Liver (tissue), 8 donors: ENCODE measurements at regions not wholly inside any gene's neighbourhood (a gene's known extent, or its start where the extent isn't known, plus 50 kb on each side); places are given as distances from the start of the nearest gene placed in this dataset.

Experiments
- DNase-seq: peaks from one replicate; pipeline ENCODE4 v3.0.0-alpha.2; 2017; ENCODE audit warnings: low spot score
- H3K27ac ChIP-seq, 2 donors: one replicate each; pipeline ENCODE4 v1.7.0; 2013; ENCODE audit warnings: inconsistent platforms in 2 of 2, low read length in 2 of 2, control low read depth in 1 of 2, low read depth in 1 of 2, mild to moderate bottlenecking in 1 of 2
- H3K27me3 ChIP-seq, 4 donors: one replicate each; pipeline versions ENCODE4 v1.6.1 to v1.7.0; 2013; ENCODE audit warnings: low read length in 3 of 4, inconsistent platforms in 1 of 4, mild to moderate bottlenecking in 1 of 4, moderate library complexity in 1 of 4; ENCODE audit not compliant: control insufficient read depth in 4 of 4, insufficient read depth in 4 of 4
- H3K36me3 ChIP-seq, 4 donors: one replicate each; pipeline versions ENCODE4 v1.6.1 to v1.7.0; 2013; ENCODE audit warnings: low read length in 3 of 4, mild to moderate bottlenecking in 3 of 4, low read depth in 1 of 4, moderate library complexity in 1 of 4; ENCODE audit not compliant: control insufficient read depth in 4 of 4, insufficient read depth in 3 of 4
- H3K4me1 ChIP-seq, 4 donors: one replicate each; pipeline versions ENCODE4 v1.6.1 to v1.7.0; 2013; ENCODE audit warnings: low read length in 3 of 4, mild to moderate bottlenecking in 3 of 4, moderate library complexity in 1 of 4; ENCODE audit not compliant: control insufficient read depth in 4 of 4, insufficient read depth in 4 of 4
- H3K4me3 ChIP-seq, 3 donors: one replicate each; pipeline versions ENCODE4 v1.6.1 to v1.7.0; 2013; ENCODE audit warnings: low read length in 3 of 3, control low read depth in 1 of 3, low read depth in 1 of 3, mild to moderate bottlenecking in 1 of 3
- H3K9ac ChIP-seq, 2 donors: one replicate each; pipeline ENCODE4 v1.7.0; 2013; ENCODE audit warnings: low read length in 2 of 2, mild to moderate bottlenecking in 2 of 2, moderate library complexity in 2 of 2, control low read depth in 1 of 2, low read depth in 1 of 2
- H3K9me3 ChIP-seq, 4 donors: one replicate each; pipeline versions ENCODE4 v1.6.1 to v1.7.0; 2013; ENCODE audit warnings: low read length in 3 of 4; ENCODE audit not compliant: control insufficient read depth in 4 of 4
- EGR1 ChIP-seq, 2 donors: IDR thresholded peaks; 2 replicates each; pipeline ENCODE4 v1.6.1; 2016 to 2018; ENCODE audit warnings: antibody characterized with exemption in 2 of 2, low read depth in 2 of 2
- FOXA1 ChIP-seq: IDR thresholded peaks from 2 replicates; pipeline ENCODE4 v1.6.1; 2016; ENCODE audit warnings: antibody characterized with exemption
- FOXA2 ChIP-seq: IDR thresholded peaks from 2 replicates; pipeline ENCODE4 v1.6.1; 2016; ENCODE audit warnings: antibody characterized with exemption
- GABPA ChIP-seq, 2 donors: IDR thresholded peaks in 1 of 2; conservative IDR thresholded peaks in 1 of 2; 2 replicates each; pipeline ENCODE4 v1.6.1; 2016; ENCODE audit warnings: antibody characterized with exemption in 2 of 2, mild to moderate bottlenecking in 1 of 2, moderate library complexity in 1 of 2
- HNF4A ChIP-seq, 2 donors: conservative IDR thresholded peaks; 2 replicates each; pipeline ENCODE4 v1.6.1; 2016; ENCODE audit warnings: antibody characterized with exemption in 2 of 2, mild to moderate bottlenecking in 2 of 2
- HNF4G ChIP-seq: IDR thresholded peaks from 2 replicates; pipeline ENCODE4 v1.6.1; 2016; ENCODE audit warnings: antibody characterized with exemption
- JUND ChIP-seq, 2 donors: IDR thresholded peaks; 2 replicates each; pipeline ENCODE4 v1.6.1; 2016; ENCODE audit warnings: antibody characterized with exemption in 2 of 2
- SP1 ChIP-seq: IDR thresholded peaks from 2 replicates; pipeline ENCODE4 v1.6.1; 2018; ENCODE audit warnings: antibody characterized with exemption, mild to moderate bottlenecking
- TAF1 ChIP-seq: conservative IDR thresholded peaks from 2 replicates; pipeline ENCODE4 v1.6.1; 2016; ENCODE audit warnings: antibody characterized with exemption, mild to moderate bottlenecking
- YY1 ChIP-seq: IDR thresholded peaks from 2 replicates; pipeline ENCODE4 v1.6.1; 2016; ENCODE audit warnings: antibody characterized with exemption, mild to moderate bottlenecking
- WGBS: extraction: QIAGEN DNeasy Blood & Tissue Kit; methylation state at CpG from one replicate; pipeline ENCODE4 v1.1.7; 2013; 5-methylcytosine and 5-hydroxymethylcytosine counted together
- TF ChIP-seq, protein P1 (sequence below): IDR thresholded peaks from 2 replicates; pipeline ENCODE4 v1.6.1; 2016; ENCODE audit warnings: antibody characterized with exemption
- TF ChIP-seq, protein P2 (sequence below): IDR thresholded peaks from 2 replicates; pipeline ENCODE4 v1.6.1; 2016; ENCODE audit warnings: antibody characterized with exemption
- TF ChIP-seq, protein P3 (sequence below): fragments of 150-350 bp; IDR thresholded peaks from 2 replicates; pipeline ENCODE4 v1.5.1; 2017; ENCODE audit warnings: improper control_type of control experiment, low read depth, low read length; ENCODE audit not compliant: missing input control
- TF ChIP-seq, protein P4 (sequence below): IDR thresholded peaks from 2 replicates; pipeline ENCODE4 v1.6.1; 2016; ENCODE audit warnings: antibody characterized with exemption, mild to moderate bottlenecking
- TF ChIP-seq, protein P5 (sequence below): IDR thresholded peaks from 2 replicates; pipeline ENCODE4 v1.6.1; 2016; ENCODE audit warnings: antibody characterized with exemption
- donor health status: healthy.
- donor health status: healthy.
- donor health status: healthy.
- donor health status: healthy.
- donor health status: healthy.

DNA sequence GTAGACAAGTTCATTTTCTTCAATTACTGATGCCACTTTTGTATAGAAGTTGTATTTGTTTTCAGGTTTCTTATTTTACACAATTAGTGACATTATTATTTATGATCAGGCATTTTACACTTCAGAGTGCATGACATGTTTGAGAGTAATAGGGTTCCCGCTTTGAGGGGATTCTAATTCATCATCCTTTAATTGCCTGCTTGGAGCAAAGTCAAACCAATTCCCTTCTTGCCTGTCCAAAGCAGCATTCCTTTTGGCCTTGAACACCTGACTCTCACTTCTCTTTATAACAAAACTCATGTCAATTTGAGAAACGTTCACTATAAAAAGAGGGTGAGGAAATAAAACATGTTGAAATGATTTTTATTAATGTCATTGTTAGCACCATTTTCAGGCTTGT lies 1149.4 kb downstream of the NXPH1 start:
- no peak overlapping the region for H3K4me3 ChIP-seq
- no peaks in the 10 kb centered on the region for H3K36me3 ChIP-seq
- TF ChIP-seq TAF1 (no peak), FOXA1 (no peak), SP1 (no peak), JUND (IDR thresholded peaks at IDR 0.05) (no peak), HNF4G (no peak), HNF4A (conservative IDR thresholded peaks at IDR 0.05) (no peak), GABPA (IDR thresholded peaks at IDR 0.05 in 1 of 2, conservative IDR thresholded peaks at IDR 0.05 in 1 of 2) (no peak), YY1 (no peak), FOXA2 (no peak), EGR1 (IDR thresholded peaks at IDR 0.05; ENCODE audit: low read depth in 2 of 2) (no peak)
- TF ChIP-seq, protein P1, sequence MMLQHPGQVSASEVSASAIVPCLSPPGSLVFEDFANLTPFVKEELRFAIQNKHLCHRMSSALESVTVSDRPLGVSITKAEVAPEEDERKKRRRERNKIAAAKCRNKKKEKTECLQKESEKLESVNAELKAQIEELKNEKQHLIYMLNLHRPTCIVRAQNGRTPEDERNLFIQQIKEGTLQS = no peak
- TF ChIP-seq, protein P2, sequence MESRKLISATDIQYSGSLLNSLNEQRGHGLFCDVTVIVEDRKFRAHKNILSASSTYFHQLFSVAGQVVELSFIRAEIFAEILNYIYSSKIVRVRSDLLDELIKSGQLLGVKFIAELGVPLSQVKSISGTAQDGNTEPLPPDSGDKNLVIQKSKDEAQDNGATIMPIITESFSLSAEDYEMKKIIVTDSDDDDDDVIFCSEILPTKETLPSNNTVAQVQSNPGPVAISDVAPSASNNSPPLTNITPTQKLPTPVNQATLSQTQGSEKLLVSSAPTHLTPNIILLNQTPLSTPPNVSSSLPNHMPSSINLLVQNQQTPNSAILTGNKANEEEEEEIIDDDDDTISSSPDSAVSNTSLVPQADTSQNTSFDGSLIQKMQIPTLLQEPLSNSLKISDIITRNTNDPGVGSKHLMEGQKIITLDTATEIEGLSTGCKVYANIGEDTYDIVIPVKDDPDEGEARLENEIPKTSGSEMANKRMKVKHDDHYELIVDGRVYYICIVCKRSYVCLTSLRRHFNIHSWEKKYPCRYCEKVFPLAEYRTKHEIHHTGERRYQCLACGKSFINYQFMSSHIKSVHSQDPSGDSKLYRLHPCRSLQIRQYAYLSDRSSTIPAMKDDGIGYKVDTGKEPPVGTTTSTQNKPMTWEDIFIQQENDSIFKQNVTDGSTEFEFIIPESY = no peak
- TF ChIP-seq, protein P3, sequence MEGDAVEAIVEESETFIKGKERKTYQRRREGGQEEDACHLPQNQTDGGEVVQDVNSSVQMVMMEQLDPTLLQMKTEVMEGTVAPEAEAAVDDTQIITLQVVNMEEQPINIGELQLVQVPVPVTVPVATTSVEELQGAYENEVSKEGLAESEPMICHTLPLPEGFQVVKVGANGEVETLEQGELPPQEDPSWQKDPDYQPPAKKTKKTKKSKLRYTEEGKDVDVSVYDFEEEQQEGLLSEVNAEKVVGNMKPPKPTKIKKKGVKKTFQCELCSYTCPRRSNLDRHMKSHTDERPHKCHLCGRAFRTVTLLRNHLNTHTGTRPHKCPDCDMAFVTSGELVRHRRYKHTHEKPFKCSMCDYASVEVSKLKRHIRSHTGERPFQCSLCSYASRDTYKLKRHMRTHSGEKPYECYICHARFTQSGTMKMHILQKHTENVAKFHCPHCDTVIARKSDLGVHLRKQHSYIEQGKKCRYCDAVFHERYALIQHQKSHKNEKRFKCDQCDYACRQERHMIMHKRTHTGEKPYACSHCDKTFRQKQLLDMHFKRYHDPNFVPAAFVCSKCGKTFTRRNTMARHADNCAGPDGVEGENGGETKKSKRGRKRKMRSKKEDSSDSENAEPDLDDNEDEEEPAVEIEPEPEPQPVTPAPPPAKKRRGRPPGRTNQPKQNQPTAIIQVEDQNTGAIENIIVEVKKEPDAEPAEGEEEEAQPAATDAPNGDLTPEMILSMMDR = no peak
- TF ChIP-seq, protein P4, sequence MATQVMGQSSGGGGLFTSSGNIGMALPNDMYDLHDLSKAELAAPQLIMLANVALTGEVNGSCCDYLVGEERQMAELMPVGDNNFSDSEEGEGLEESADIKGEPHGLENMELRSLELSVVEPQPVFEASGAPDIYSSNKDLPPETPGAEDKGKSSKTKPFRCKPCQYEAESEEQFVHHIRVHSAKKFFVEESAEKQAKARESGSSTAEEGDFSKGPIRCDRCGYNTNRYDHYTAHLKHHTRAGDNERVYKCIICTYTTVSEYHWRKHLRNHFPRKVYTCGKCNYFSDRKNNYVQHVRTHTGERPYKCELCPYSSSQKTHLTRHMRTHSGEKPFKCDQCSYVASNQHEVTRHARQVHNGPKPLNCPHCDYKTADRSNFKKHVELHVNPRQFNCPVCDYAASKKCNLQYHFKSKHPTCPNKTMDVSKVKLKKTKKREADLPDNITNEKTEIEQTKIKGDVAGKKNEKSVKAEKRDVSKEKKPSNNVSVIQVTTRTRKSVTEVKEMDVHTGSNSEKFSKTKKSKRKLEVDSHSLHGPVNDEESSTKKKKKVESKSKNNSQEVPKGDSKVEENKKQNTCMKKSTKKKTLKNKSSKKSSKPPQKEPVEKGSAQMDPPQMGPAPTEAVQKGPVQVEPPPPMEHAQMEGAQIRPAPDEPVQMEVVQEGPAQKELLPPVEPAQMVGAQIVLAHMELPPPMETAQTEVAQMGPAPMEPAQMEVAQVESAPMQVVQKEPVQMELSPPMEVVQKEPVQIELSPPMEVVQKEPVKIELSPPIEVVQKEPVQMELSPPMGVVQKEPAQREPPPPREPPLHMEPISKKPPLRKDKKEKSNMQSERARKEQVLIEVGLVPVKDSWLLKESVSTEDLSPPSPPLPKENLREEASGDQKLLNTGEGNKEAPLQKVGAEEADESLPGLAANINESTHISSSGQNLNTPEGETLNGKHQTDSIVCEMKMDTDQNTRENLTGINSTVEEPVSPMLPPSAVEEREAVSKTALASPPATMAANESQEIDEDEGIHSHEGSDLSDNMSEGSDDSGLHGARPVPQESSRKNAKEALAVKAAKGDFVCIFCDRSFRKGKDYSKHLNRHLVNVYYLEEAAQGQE = no peak
- TF ChIP-seq, protein P5, sequence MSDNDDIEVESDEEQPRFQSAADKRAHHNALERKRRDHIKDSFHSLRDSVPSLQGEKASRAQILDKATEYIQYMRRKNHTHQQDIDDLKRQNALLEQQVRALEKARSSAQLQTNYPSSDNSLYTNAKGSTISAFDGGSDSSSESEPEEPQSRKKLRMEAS = no peak
- H3K9ac ChIP-seq = no peak overlapping the region
- no peak for DNase-seq
- H3K9me3 ChIP-seq = no peaks in the 10 kb centered on the region
- H3K4me1 ChIP-seq = no peaks in the 10 kb centered on the region
- no peak overlapping the region for H3K27ac ChIP-seq
- H3K27me3 ChIP-seq = no peaks in the 10 kb centered on the region
- whole genome bisulfite sequencing = 61% methylated on average over 2 of the region's 2 CpGs

DNA sequence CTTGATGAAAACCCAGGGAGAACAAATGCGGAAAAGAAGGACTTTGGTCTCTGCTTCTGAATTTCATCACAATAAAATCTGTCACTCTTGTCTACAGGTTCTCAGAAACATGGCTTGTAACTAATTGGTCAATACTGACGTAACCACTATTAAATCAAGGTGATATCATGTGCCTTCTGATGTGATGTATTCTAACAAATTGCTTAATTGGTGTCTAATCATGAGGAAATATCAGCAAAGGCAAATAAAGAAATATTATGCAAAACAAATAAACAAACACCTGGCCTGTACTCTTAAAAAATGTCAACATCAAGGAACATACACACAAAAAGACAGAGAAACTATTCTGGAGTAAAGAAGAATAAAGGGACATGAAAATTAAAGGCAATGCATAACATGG lies 1165.0 kb downstream of the NXPH1 start:
- Histone ChIP-seq H3K9me3 (no peaks in the 10 kb centered on the region), H3K9ac (no peak overlapping the region), H3K4me3 (no peak overlapping the region), H3K27ac (no peak overlapping the region), H3K36me3 (no peaks in the 10 kb centered on the region), H3K27me3 (no peaks in the 10 kb centered on the region), H3K4me1 (no peaks in the 10 kb centered on the region)
- 44% methylated on average over 2 of the region's 2 CpGs for whole genome bisulfite sequencing
- DNase-seq = no peak
- TF ChIP-seq GABPA (IDR thresholded peaks at IDR 0.05 in 1 of 2, conservative IDR thresholded peaks at IDR 0.05 in 1 of 2) = no peak
- TF ChIP-seq TAF1 = no peak
- TF ChIP-seq FOXA1 = no peak
- TF ChIP-seq YY1 = no peak
- no peak for TF ChIP-seq HNF4A (conservative IDR thresholded peaks at IDR 0.05)
- no peak for TF ChIP-seq EGR1 (IDR thresholded peaks at IDR 0.05; ENCODE audit: low read depth in 2 of 2)
